ENCODE measurements at regions not wholly inside any gene's neighbourhood (a gene's known extent, or its start where the extent isn't known, plus 50 kb on each side); places are given as distances from the start of the nearest gene placed in this dataset.

DNA sequence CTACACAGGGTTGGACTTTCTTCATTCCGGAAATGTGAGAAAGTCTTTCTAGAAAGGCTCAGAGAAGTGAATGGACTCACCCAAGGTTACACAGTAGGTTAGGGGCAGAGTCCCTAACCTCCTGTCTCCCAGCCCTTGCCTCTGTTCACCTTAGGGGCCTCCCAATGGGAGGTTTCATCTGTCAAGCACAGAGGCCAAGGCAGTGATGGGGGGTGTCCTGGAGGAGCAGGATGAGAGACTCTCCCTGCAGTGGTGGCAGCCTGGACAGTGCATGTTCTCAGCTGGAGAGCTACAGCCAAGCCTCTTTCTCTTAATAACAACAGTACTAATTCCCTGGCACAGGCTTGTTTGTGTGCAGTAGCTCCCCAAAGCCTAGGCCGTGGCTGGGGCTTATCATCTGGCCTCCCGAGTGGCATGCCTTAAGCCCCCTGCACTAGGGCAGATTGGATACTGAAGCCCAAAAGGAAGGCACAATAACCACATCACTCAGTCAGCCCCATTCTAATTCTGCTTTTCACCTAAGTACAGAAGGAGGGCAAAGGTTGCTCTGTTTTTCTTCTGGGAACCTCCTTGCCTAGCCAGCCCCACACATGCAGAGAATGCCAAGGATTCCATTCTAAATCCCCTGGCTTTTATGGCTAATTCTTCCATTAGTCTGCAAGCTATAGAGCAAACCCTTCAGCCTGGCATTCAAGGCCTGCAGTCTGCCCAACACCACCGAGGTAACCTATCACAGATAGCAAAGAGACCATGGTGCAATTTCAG, 50.2 kb upstream of the XPA start:
- DNase-seq (ENCODE audit: low read depth in 3 of 3, low spot score in 2 of 3) = no peak

- DNase-seq (ENCODE audit: low read depth in 3 of 3, low spot score in 2 of 3) = no peak
These were observed 51.4 kb upstream of the XPA start for GRCh38 chr9:97748525-97748924.

DNA sequence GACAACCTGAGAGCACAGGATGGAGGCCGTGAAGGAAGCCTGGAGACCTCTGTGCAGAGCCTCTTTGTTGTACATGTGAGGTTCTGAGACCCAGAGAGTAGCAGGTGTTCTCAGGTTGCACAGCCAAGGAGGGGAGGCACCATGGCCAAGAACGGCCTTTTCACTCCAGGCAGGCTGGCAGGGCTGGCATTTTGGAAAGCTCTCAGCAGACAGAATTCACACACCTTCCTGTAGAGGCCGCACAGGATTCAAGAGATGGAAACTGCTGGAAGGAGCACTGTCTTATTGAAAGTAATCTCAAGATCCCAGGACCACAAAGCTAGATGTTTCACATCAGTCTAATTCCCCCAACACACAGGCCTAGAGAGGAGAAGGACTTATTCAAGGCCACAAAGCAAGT, 52.8 kb upstream of the XPA start:
- DNase-seq (ENCODE audit: low read depth in 3 of 3, low spot score in 2 of 3) = no peak

GRCh38 chr9:97751531-97751930, 54.4 kb upstream of the XPA start:
- DNase-seq (ENCODE audit: low read depth in 3 of 3, low spot score in 2 of 3) = no peak

DNA sequence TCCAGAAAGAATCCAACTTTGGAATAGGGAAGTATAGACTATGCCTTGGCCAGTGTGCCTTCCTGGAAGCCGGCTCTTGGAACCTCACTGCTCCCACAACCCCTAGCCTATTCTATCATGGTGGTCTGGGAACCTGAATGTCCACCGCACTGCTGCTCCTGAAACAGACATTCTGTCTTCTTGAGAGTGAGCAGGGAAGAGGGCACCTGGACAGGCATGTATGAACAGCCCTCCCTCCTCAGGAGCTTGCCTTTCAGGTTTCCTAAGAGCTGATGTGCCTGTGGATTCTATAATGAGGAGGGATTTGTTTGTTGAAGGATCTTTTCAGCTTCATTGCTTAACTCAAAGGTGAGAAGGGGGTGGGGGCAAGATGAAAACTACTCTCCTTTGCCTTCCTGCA, 55.1 kb upstream of the XPA start:
- no peak for DNase-seq (ENCODE audit: low read depth in 3 of 3, low spot score in 2 of 3)

GRCh38 chr9:97753364-97753763, 56.2 kb upstream of the XPA start:
- DNase-seq (ENCODE audit: low read depth in 3 of 3, low spot score in 2 of 3) = no peak

- DNase-seq (ENCODE audit: low read depth in 3 of 3, low spot score in 2 of 3) = no peak
These were observed 56.8 kb upstream of the XPA start for GRCh38 chr9:97753975-97754374.

- DNase-seq (ENCODE audit: low read depth in 3 of 3, low spot score in 2 of 3) = no peak
These were observed 58.6 kb upstream of the XPA start for GRCh38 chr9:97755618-97756267.

DNA sequence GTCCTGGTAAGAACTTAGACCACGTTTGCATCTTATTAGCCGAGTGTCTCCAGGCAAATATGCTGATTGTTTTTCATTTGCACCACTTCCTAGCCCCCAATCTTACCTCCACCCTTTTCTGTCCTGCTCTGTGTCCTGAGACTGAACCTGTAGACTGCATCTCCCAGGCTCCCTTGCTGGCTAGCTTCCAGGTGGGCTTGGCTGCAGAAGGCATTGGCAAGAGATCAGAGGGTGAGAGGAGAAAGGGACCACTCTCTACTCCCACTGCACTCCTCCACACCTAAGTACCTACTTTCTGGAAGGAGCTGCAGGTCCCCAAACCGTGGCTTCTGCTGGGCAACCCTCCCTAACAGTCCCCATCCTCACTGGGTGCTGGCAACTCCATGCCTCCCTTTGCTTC, 59.9 kb upstream of the XPA start:
- DNase-seq (ENCODE audit: low read depth in 3 of 3, low spot score in 2 of 3) = no peak

- no peak for DNase-seq (ENCODE audit: low read depth in 3 of 3, low spot score in 2 of 3)
These were observed 61.3 kb upstream of the XPA start for GRCh38 chr9:97758334-97758916.

- DNase-seq (ENCODE audit: low read depth in 3 of 3, low spot score in 2 of 3) = no peak
These were observed 62.6 kb upstream of the XPA start for GRCh38 chr9:97759581-97760288.

DNA sequence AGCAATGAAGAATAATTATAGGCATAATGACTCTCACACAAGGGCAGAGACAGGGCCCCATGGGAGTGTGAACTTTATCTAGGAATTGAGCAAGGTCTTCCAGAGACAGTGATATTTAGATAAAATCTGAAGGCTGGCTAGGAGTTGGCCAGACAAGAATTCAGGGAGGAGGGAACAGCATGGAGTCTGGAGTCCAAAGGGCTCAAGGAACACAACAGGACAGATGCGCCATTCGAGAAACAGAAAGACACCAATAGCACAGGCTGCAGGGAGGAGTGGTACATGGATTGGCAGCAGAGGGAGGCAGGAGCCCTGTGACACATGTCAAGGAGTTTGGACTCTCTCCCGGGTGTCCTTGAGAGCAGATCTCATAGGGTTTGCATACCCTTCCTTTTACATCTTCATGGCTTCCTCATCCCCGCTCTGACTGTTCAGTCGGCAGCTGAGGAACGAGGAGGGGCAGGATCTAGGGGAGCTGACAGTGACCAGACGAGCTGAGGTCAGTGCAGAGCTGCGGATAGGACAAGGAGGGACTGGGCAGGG, 64.0 kb upstream of the XPA start:
- no peak for DNase-seq (ENCODE audit: low read depth in 3 of 3, low spot score in 2 of 3)

- no peak for DNase-seq (ENCODE audit: low read depth in 3 of 3, low spot score in 2 of 3)
These were observed 64.7 kb upstream of the XPA start for GRCh38 chr9:97761879-97762278.

DNA sequence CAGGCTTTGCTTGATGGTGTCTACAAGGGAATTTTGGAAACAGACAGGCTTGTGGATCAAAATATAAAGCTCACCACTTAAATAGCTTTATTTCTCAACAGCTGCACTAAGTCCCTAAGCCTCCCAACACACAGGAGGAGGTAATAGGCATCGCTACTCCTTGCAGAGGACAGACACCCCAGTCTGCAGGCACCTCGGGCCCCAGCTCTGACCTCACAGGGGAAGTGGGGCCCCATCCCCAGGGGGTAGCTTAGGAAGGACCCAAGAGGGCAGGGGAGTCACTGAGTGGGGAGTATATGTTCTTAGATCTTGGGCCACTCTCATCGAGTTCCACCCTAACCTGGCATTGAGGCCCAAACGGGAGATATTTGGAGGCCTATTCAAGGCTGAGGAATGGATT, 66.7 kb upstream of the XPA start:
- DNase-seq (ENCODE audit: low read depth in 3 of 3, low spot score in 2 of 3) = no peak

DNA sequence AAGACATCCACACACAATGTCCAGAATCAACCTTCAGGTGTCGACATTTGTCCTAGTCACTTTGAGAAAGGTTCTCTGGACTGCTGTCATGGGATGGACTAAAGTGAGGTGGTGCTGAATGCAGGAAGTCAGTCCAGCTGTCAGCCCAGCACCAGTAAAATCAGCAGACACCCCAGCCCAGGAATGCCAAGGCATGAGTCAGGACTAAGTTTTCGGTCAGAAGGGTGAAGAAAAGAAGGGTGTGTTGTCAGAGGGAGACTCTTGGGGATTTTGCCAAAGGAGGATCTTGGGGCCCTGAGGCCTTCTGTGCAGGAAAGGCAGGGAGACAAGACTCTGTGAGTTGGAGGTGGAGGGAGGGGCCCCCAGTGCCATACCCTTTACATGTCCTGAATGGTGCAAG, 69.0 kb upstream of the XPA start:
- DNase-seq (ENCODE audit: low read depth in 3 of 3, low spot score in 2 of 3) = no peak

DNA sequence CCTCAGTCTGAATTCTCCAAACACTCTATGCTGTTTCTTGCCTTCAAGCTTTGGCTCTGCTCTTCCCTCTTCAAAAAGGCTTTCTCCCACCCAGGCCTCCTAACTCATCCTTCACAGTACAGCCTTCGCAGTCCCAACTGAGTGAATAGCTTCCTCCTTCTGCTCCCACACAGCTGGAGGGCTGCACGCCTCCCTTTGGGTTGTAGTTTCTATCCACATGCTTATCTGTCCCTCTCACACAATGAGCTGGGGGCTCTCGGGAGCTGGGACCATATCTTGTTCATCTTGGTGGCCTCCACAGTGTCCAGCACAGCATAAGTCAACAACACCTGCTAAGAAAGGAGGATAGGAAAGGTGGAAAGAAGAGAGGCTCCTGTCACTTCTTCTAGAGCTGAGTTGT, 69.5 kb upstream of the XPA start:
- DNase-seq (ENCODE audit: low read depth in 3 of 3, low spot score in 2 of 3) = no peak

DNA sequence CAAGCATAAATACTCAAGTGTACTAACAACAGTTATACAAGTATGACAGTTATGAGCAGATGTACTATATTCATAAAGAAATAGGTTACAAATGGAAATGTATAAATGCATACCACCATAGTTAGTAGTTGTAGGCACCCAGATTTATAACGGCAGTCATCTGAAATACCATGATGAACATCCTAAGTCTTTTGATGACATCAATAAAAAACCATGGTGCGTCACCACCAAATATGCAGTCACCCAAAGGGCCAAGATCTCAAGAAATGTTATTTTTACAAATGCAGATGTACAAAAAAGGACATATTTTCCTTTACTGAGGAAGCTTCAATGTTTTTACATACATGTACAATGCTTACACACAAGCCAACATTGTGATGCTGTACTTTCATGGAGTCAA, 70.8 kb upstream of the XPA start:
- DNase-seq (ENCODE audit: low read depth in 3 of 3, low spot score in 2 of 3) = no peak

DNA sequence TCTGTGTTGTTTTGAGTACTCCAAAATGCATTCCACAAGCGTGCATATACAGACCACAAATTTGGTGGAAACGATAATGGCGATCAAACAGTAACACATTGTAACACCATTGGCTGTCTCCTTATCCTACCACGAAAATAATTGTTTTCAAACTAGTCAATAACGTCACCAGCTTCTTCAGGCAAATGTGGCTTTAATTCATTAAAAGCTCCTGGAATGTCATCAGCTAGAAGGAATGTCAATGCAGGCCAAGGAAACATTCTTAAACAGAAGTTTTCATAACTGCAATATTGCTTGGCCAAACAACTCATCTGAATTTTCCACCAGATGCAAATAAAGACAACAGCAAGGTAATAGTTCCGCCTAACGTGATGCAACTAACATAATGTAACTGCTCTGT, 71.6 kb upstream of the XPA start:
- no peak for DNase-seq (ENCODE audit: low read depth in 3 of 3, low spot score in 2 of 3)

DNA sequence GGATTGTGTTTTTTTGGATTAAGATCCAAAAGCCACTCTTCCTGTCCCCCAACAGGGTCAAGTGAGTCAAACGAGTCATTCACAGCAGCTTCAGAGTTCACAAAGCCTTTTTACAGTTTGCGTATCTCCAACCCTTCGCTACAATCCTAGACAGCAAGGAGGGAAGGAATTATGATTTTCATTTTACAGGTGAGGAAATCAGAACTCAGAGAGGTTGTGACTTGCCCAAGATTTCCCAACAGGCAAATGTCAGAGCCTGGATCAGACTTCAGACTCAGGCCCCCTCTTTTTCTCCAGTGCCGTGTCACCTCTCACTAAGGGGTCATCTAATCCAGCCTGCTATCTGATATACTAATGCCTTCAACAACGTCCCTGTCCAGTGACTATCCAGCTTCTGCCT, 72.1 kb upstream of the XPA start:
- DNase-seq (ENCODE audit: low read depth in 3 of 3, low spot score in 2 of 3) = no peak

- no peak for DNase-seq (ENCODE audit: low read depth in 3 of 3, low spot score in 2 of 3)
These were observed 73.8 kb upstream of the XPA start for GRCh38 chr9:97770808-97771372.

DNA sequence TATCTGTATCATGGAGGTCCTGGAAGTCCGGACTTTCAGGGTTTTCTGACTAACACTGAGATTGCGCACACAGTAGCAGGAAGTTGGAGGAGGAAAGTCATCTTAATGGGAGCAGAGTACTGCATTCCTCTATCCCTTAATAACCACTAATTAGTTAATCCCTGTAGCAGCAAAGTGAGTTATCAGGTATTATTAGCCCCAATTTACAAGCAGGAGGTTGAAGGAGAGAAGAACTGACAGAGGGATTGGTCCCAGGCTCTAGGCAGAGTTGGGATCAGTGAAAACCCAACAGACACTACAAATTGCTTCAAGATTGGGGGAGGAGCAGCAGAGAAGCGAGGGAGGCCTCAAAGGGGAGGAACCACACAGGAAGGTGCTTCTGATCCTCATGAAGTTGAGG, 74.5 kb upstream of the XPA start:
- no peak for DNase-seq (ENCODE audit: low read depth in 3 of 3, low spot score in 2 of 3)
